ENCODE measurements at regions not wholly inside any gene's neighbourhood (a gene's known extent, or its start where the extent isn't known, plus 50 kb on each side); places are given as distances from the start of the nearest gene placed in this dataset.
"Not testable (repeated sequence)": the region's sequence is repeated elsewhere in the genome, so short reads cannot be mapped to it uniquely, and the experiment has no call there.

GRCh38 chr2:8440029-8440778, 241.7 kb upstream of the ID2 start:
- no peaks in the 10 kb centered on the region for H3K9me3 ChIP-seq (ENCODE audit: control insufficient read depth, insufficient read depth, low read length)
- no peak overlapping the region for H3K4me3 ChIP-seq (ENCODE audit: low read length)
- no CpG with 5 or more reads among the region's 12 CpGs for WGBS (ENCODE audit: insufficient coverage, insufficient read length)
- no peaks in the 10 kb centered on the region for H3K27me3 ChIP-seq (ENCODE audit: control insufficient read depth, insufficient read depth, low read length)
- no peak overlapping the region for H3K27ac ChIP-seq (ENCODE audit: low read length)
- H3K36me3 ChIP-seq (ENCODE audit: control insufficient read depth, insufficient read depth, low read length), result no peaks in the 10 kb centered on the region
- DNase-seq (ENCODE audit: low read depth, low spot score), result no peak
- H3K4me1 ChIP-seq (ENCODE audit: control insufficient read depth, insufficient read depth, low read length), result no peaks in the 10 kb centered on the region

GRCh38 chr2:8441371-8441770, 240.5 kb upstream of the ID2 start:
- Histone ChIP-seq H3K27ac (ENCODE audit: low read length) (no peak overlapping the region), H3K4me3 (ENCODE audit: low read length) (no peak overlapping the region), H3K36me3 (ENCODE audit: control insufficient read depth, insufficient read depth, low read length) (no peaks in the 10 kb centered on the region), H3K9me3 (ENCODE audit: control insufficient read depth, insufficient read depth, low read length) (no peaks in the 10 kb centered on the region), H3K4me1 (ENCODE audit: control insufficient read depth, insufficient read depth, low read length) (no peaks in the 10 kb centered on the region), H3K27me3 (ENCODE audit: control insufficient read depth, insufficient read depth, low read length) (no peaks in the 10 kb centered on the region)
- DNase-seq (ENCODE audit: low read depth, low spot score), result no peak
- WGBS (ENCODE audit: insufficient coverage, insufficient read length), result no CpG with 5 or more reads among the region's 12 CpGs

- H3K4me1 ChIP-seq (ENCODE audit: control insufficient read depth, insufficient read depth, low read length), result no peaks in the 10 kb centered on the region
- no peak overlapping the region for H3K27ac ChIP-seq (ENCODE audit: low read length)
- DNase-seq (ENCODE audit: low read depth, low spot score), result no peak
- H3K36me3 ChIP-seq (ENCODE audit: control insufficient read depth, insufficient read depth, low read length), result no peaks in the 10 kb centered on the region
- no peaks in the 10 kb centered on the region for H3K27me3 ChIP-seq (ENCODE audit: control insufficient read depth, insufficient read depth, low read length)
- WGBS (ENCODE audit: insufficient coverage, insufficient read length), result no CpG with 5 or more reads among the region's 2 CpGs
- no peaks in the 10 kb centered on the region for H3K9me3 ChIP-seq (ENCODE audit: control insufficient read depth, insufficient read depth, low read length)
- H3K4me3 ChIP-seq (ENCODE audit: low read length), result no peak overlapping the region
Observed at GRCh38 chr2:8441986-8442385, 239.9 kb upstream of the ID2 start.

GRCh38 chr2:8442833-8443486, 238.9 kb upstream of the ID2 start:
- H3K36me3 ChIP-seq (ENCODE audit: control insufficient read depth, insufficient read depth, low read length), result no peaks in the 10 kb centered on the region
- no CpG with 5 or more reads among the region's 4 CpGs for WGBS (ENCODE audit: insufficient coverage, insufficient read length)

DNA sequence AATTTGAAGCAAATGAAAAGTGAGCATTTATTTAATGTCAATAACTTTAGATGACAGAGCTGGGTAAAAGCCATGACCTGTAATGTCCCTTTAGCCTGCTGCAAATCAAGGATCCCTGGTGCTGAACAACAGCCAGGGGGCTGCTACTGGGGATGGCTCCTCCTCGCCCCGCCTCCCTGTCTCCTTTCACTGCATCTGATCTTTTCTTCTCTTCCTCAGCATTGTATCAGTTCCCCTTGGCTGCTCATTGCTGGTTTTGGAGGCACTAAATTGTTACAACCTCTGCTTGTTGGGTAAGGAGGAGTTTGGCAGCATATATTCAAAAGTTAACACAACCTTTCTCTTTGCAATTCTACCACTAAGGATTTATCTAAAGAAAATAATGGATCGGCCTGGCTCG, 236.3 kb upstream of the ID2 start:
- Histone ChIP-seq H3K27ac (ENCODE audit: low read length) (no peak overlapping the region), H3K4me1 (ENCODE audit: control insufficient read depth, insufficient read depth, low read length) (no peaks in the 10 kb centered on the region), H3K4me3 (ENCODE audit: low read length) (no peak overlapping the region), H3K36me3 (ENCODE audit: control insufficient read depth, insufficient read depth, low read length) (no peaks in the 10 kb centered on the region), H3K27me3 (ENCODE audit: control insufficient read depth, insufficient read depth, low read length) (no peaks in the 10 kb centered on the region), H3K9me3 (ENCODE audit: control insufficient read depth, insufficient read depth, low read length) (no peaks in the 10 kb centered on the region)
- WGBS (ENCODE audit: insufficient coverage, insufficient read length), result no CpG with 5 or more reads among the region's 4 CpGs
- DNase-seq (ENCODE audit: low read depth, low spot score), result no peak

More at GRCh38 chr2:8442833-8443486, 238.9 kb upstream of the ID2 start:
- no peaks in the 10 kb centered on the region for H3K27me3 ChIP-seq (ENCODE audit: control insufficient read depth, insufficient read depth, low read length)
- no peaks in the 10 kb centered on the region for H3K9me3 ChIP-seq (ENCODE audit: control insufficient read depth, insufficient read depth, low read length)
- DNase-seq (ENCODE audit: low read depth, low spot score), result no peak
- no peak overlapping the region for H3K4me3 ChIP-seq (ENCODE audit: low read length)
- no peak overlapping the region for H3K27ac ChIP-seq (ENCODE audit: low read length)
- H3K4me1 ChIP-seq (ENCODE audit: control insufficient read depth, insufficient read depth, low read length), result no peaks in the 10 kb centered on the region

DNA sequence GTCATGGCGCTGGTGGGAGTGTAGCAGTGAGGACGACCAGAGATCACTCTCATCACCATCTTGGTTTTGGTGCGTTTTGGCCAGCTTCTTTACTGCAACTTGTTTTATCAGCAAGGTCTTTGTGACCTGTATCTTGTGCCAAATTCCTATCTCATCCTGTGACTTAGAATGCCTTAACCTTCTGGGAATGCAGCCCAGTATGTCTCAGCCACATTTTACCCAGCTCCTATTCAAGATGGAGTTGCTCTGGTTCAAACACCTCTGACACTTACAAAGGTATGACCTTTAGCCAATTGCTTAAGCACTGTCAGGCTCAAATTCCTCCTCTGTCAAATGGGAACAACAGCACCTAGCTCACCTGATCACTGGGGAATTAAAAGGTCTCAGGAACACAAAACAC, 235.1 kb upstream of the ID2 start:
- H3K9me3 ChIP-seq (ENCODE audit: control insufficient read depth, insufficient read depth, low read length); H3K4me3 ChIP-seq (ENCODE audit: low read length); DNase-seq (ENCODE audit: low read depth, low spot score); H3K36me3 ChIP-seq (ENCODE audit: control insufficient read depth, insufficient read depth, low read length); H3K27me3 ChIP-seq (ENCODE audit: control insufficient read depth, insufficient read depth, low read length); H3K4me1 ChIP-seq (ENCODE audit: control insufficient read depth, insufficient read depth, low read length); H3K27ac ChIP-seq (ENCODE audit: low read length): not testable (repeated sequence)
- WGBS (ENCODE audit: insufficient coverage, insufficient read length), result no CpG with 5 or more reads among the region's 3 CpGs

GRCh38 chr2:8447610-8448221, 234.1 kb upstream of the ID2 start:
- Histone ChIP-seq H3K27ac (ENCODE audit: low read length) (no peak overlapping the region), H3K36me3 (ENCODE audit: control insufficient read depth, insufficient read depth, low read length) (no peaks in the 10 kb centered on the region), H3K9me3 (ENCODE audit: control insufficient read depth, insufficient read depth, low read length) (no peaks in the 10 kb centered on the region), H3K4me1 (ENCODE audit: control insufficient read depth, insufficient read depth, low read length) (no peaks in the 10 kb centered on the region), H3K27me3 (ENCODE audit: control insufficient read depth, insufficient read depth, low read length) (no peaks in the 10 kb centered on the region), H3K4me3 (ENCODE audit: low read length) (no peak overlapping the region)
- WGBS (ENCODE audit: insufficient coverage, insufficient read length), result no CpG with 5 or more reads among the region's 3 CpGs
- no peak for DNase-seq (ENCODE audit: low read depth, low spot score)

- Histone ChIP-seq H3K27ac (ENCODE audit: low read length) (no peak overlapping the region), H3K4me1 (ENCODE audit: control insufficient read depth, insufficient read depth, low read length) (no peaks in the 10 kb centered on the region), H3K36me3 (ENCODE audit: control insufficient read depth, insufficient read depth, low read length) (no peaks in the 10 kb centered on the region), H3K27me3 (ENCODE audit: control insufficient read depth, insufficient read depth, low read length) (no peaks in the 10 kb centered on the region), H3K9me3 (ENCODE audit: control insufficient read depth, insufficient read depth, low read length) (no peaks in the 10 kb centered on the region), H3K4me3 (ENCODE audit: low read length) (no peak overlapping the region)
- no CpG with 5 or more reads among the region's 10 CpGs for WGBS (ENCODE audit: insufficient coverage, insufficient read length)
- no peak for DNase-seq (ENCODE audit: low read depth, low spot score)
Observed at GRCh38 chr2:8448824-8449556, 232.9 kb upstream of the ID2 start.

- no peaks in the 10 kb centered on the region for H3K9me3 ChIP-seq (ENCODE audit: control insufficient read depth, insufficient read depth, low read length)
- no peaks in the 10 kb centered on the region for H3K4me1 ChIP-seq (ENCODE audit: control insufficient read depth, insufficient read depth, low read length)
- no peak overlapping the region for H3K4me3 ChIP-seq (ENCODE audit: low read length)
- no peaks in the 10 kb centered on the region for H3K27me3 ChIP-seq (ENCODE audit: control insufficient read depth, insufficient read depth, low read length)
- WGBS (ENCODE audit: insufficient coverage, insufficient read length), result no CpG with 5 or more reads among the region's 5 CpGs
- H3K36me3 ChIP-seq (ENCODE audit: control insufficient read depth, insufficient read depth, low read length), result no peaks in the 10 kb centered on the region
- no peak for DNase-seq (ENCODE audit: low read depth, low spot score)
- no peak overlapping the region for H3K27ac ChIP-seq (ENCODE audit: low read length)
Observed at GRCh38 chr2:8451273-8451672, 230.6 kb upstream of the ID2 start.

- H3K4me1 ChIP-seq (ENCODE audit: control insufficient read depth, insufficient read depth, low read length), result no peaks in the 10 kb centered on the region
- no peak overlapping the region for H3K27ac ChIP-seq (ENCODE audit: low read length)
- no peak overlapping the region for H3K4me3 ChIP-seq (ENCODE audit: low read length)
- no peaks in the 10 kb centered on the region for H3K27me3 ChIP-seq (ENCODE audit: control insufficient read depth, insufficient read depth, low read length)
- no CpG with 5 or more reads among the region's 5 CpGs for WGBS (ENCODE audit: insufficient coverage, insufficient read length)
- no peaks in the 10 kb centered on the region for H3K9me3 ChIP-seq (ENCODE audit: control insufficient read depth, insufficient read depth, low read length)
- DNase-seq (ENCODE audit: low read depth, low spot score), result no peak
- no peaks in the 10 kb centered on the region; the same call in 1 of the 2 replicates for H3K36me3 ChIP-seq (ENCODE audit: control insufficient read depth, insufficient read depth, low read length)
Observed at GRCh38 chr2:8452296-8452695, 229.6 kb upstream of the ID2 start.

Data from iPS DF 6.9 (cell line).